Right lung (tissue), 2 donors: ENCODE measurements at regions not wholly inside any gene's neighbourhood (a gene's known extent, or its start where the extent isn't known, plus 50 kb on each side); places are given as distances from the start of the nearest gene placed in this dataset.
"Not testable (repeated sequence)": the region's sequence is repeated elsewhere in the genome, so short reads cannot be mapped to it uniquely, and the experiment has no call there.

ENCODE experiments used
- DNase-seq, 2 donors: peaks; one replicate each; pipeline ENCODE4 v3.0.0-alpha.2; 2013

GRCh38 chr5:158063052-158063451 lies 204.1 kb upstream of the CLINT1 start:
- DNase-seq = no peak

DNA sequence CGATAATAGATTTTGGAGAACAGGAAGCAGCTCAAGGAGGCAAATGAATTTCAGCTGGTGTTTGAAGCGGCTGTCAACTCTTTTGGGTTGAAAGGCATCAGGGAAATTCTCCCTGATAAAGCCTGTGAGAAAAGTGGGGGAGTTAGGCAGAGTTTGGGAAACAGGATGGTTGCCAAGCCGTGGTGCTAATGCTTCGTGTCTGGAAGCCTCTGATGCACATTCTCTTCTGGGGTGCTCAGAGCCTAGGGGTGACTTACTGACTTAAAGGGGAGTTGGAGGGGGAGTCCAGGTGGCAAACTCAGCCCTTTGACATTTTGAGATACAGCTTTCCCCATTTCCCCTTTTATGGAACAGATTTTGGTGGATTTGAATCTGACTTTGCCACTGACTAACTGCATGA lies 202.5 kb upstream of the CLINT1 start:
- no peak for DNase-seq

DNA sequence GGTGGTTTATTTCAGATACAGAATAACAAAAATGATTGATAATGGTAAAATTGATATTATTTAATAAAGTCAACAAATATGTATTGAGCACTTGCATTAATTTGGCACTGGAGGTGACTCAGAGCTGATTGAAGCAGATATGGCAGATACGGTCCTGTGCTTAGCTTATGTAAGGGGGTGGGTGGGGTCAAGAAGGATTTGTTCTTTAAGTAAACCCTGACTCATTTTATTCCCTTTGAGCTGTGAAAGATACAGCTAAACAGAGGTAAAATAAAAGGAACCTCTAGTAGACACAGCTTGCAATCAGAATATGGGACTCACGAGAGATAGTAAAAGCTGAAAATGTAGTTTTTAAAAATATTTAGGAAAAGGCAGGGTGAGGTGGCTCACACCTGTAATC lies 201.3 kb upstream of the CLINT1 start:
- no peak for DNase-seq

GRCh38 chr5:158058208-158059120 lies 199.5 kb upstream of the CLINT1 start:
- no peak for DNase-seq

DNA sequence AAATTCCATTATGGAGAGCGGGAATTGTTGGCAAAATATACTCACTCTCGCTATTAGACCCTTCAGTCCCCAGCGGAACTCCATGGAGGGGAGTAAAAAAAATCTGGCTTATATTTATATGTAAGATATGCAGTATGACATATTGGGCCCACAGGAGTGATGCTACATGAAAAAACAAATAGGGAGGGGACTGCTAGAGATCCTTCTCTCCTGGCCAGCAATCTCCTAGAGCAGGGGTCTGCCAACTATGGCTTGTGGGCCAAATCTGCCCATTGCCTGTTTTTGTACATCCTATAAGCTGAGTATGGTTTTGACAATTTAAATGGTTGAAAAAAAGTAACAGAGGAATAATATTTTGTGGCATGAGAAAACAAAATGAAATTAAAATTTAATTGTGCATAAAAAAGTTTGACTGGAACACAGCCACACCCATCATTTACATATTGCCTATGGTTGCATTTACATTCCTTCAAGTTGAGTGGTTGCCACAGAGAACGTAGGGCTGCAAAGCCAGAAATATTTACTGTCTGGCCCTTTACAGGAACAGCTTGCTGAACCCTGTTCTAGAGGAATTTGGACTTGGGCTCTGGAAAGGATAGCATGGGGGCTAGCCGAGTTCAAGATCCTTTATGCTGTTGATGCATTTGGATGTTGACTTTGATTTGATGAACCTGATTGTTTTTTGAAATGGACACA lies 197.3 kb upstream of the CLINT1 start:
- DNase-seq = no peak

- DNase-seq = no peak
Measured at GRCh38 chr5:158055111-158055501, 196.2 kb upstream of the CLINT1 start.

DNA sequence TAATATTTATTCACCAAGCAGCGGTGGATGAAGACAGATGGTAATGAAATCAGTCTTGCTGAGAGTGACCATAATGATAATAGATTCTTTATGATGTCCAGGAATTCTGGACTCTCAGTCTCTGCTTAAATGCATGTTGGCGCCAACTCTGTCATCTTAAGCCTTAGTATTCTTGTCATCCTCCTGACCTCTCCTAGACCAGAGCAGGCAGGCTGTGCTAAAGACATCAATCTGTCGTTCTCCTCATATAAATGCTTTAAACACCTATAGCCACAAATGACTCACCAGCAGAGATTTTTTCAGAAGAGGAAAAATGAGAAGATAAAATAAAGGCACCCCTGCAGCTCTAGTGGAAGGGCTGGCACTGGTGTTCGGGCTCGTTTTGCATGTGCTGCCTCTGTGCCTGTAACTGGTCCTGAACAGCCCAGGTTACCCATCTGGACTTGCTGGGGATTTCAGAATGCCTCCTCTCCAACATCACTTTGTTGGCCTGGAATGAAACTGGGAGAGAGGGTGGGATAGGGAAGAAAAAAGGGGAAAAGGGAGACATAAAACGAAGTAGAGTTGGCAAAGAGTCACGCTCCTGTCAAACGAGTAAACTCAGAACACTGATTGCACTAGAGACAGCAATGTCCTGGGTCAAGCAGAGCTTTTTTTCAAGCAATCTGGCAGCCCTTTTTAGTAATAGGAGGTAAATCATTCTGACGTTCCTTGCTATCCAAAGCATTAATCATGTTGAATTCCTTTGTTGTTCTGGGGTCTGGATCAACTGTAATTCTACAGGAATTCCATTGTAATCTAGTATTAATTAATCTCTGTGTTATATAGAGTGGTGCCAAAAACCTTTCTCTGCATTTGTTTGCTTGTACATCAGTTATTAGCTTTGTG lies 195.5 kb upstream of the CLINT1 start:
- no peak for DNase-seq

DNA sequence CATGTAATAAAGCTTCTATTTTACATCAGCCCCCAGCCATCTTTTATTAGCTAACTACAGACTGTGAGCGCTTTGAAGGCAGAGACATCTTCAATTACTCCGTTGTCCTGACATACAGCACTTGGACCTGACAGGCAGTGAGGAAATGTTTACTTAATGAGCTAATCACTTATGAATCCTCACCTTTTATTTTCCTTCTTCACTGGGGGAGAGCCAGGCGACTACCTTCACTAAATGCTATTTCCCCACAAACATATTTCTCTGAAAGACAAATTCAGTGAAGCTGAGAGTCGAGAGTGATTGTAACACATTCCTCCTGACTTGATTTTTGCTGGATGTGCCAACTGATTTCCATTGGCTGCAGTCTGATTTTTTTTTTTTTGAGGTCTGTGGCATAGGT lies 192.1 kb upstream of the CLINT1 start:
- no peak for DNase-seq

DNA sequence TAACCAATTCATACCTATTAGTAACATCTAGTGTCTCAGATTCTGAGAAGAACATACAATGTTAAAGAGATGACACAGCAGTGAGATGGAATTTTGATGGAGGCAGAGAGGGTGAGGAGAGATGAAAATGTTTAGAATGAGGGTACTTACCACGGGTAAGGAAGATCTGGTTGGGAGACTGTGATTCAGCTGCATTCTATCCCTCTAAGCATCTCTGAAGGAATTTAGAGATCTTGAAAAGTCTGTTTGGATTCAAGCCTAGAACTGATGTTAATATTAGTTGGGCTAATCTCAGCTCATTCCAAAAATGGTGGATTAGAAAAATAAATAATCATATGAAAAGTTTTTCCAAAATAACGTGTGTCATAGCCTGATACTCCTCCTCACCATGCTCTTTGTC lies 191.5 kb upstream of the CLINT1 start:
- DNase-seq = no peak

GRCh38 chr5:158049459-158049858 lies 190.5 kb upstream of the CLINT1 start:
- DNase-seq = no peak

DNA sequence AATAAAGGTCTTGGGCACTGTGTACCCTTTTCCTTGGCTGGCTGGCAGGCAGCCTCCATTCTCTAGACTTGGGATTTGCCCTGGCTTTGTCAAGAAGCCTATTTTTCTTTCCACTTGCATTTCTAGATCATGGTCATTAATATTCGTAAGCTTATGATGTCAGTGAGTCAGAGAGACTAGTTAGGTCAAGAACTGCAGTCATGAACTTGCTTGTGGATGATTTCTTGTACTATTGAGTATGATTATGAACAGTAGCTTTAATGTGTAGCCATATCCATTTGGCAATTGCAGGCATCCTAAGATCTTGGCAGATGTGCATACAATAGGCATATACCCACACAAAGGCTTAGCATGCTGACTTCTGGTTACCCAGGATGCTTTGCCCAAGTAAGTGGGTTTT lies 186.8 kb upstream of the CLINT1 start:
- DNase-seq = no peak

DNA sequence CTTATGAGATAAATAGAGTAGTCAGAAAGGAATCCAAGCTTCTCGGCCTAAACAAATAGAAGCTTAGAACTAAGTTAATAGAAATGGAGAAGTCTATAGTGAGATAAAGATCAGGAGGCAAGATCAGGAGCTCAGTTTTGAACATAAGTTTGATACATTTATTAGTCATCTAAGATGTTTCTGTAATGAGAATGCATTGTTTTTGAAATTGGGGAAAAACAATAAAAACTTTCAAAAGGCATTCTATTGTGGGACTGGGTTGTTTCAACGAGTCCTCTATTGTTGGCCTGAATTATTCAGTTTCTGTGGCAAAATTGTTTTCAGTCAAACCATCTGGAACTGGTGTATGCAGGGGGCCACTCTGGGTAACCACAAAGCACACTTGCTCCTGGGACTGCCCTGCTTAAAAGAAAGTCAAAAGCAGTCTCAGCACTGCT lies 181.0 kb upstream of the CLINT1 start:
- no peak for DNase-seq

- DNase-seq = no peak
Measured at GRCh38 chr5:158039441-158039840, 180.5 kb upstream of the CLINT1 start.

GRCh38 chr5:158036983-158037595 lies 178.1 kb upstream of the CLINT1 start:
- DNase-seq = not testable (repeated sequence)

DNA sequence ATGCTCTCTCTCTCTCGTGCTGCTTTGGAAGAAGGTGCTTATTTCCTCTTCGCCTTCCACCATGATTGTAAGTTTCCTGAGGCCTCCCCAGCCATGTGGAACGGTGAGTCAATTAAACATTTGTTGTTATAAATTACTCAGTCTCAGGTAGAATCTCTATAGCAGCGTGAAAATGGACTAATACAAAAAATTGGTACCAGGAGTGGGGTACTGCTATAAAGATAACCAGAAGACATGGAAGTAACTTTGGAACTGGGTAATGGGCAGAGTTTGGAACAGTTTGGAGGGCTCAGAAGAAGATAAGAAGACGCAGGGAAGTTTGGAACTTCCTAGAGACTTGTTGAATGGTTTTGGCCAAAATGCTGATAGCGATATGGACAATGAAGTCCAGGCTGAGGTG lies 175.6 kb upstream of the CLINT1 start:
- DNase-seq = not testable (repeated sequence)

GRCh38 chr5:158033724-158034123 lies 174.8 kb upstream of the CLINT1 start:
- DNase-seq = no peak

DNA sequence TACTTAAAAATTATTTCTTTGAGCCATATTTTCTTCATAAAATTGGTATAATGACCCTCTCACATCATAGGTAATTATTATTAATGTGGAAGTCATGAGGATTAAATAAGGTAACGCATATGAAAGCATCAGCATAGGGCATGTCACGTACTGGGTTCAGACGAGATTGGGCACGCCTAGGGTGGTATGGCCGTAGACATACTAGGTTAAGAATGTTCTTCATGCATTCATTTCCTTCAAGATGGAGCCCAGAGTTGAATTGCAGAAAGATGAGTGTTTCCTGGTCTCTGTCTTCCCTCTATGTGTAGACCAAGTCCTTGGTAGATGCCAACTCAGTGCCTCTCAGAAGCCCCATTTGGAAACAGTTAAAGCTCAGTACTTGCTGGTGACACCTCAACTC lies 174.1 kb upstream of the CLINT1 start:
- no peak for DNase-seq

GRCh38 chr5:158032246-158032645 lies 173.3 kb upstream of the CLINT1 start:
- no peak for DNase-seq

GRCh38 chr5:158027806-158028775 lies 169.1 kb upstream of the CLINT1 start:
- no peak for DNase-seq

DNA sequence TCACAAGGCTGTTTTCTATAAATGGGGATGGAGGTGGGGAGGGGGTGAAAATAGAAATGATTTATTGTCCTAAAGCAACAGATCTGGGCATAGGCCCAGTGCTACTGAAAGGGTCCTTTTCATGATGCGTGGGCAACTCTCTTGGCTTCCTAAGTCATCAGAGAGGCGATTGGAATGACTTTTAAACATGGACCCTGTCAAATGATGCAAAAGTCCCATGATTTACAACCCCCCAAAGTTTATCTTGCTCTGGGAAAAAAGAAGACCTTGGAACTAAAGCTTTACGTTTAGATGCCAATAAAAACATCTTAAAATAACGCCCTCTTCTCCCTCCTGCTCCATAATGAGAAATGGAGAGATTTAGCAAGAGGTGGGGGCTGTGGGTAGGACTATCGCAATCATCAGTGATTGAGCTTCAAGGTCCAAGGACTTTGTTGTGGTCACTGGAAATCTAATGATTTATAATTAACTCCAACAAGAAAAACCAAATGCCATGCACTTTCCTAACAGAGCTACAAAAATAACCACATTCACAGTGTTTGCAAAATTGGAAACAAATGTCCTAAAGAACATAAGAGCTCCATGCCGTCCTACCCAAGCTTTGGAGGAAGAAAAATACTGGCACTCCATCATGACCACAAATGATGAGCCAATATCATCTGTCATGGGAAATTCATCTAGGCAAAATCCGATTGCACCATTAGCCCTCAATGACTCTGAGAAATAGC lies 167.5 kb upstream of the CLINT1 start:
- no peak for DNase-seq
